ENCODE measurements at regions not wholly inside any gene's neighbourhood (a gene's known extent, or its start where the extent isn't known, plus 50 kb on each side); places are given as distances from the start of the nearest gene placed in this dataset.

- Histone ChIP-seq H3K4me3 (ENCODE audit: low read depth, low read length) (no peak overlapping the region), H3K36me3 (ENCODE audit: control insufficient read depth, insufficient read depth, low read length) (no peaks in the 10 kb centered on the region), H3K27me3 (replicated peaks; ENCODE audit: control insufficient read depth, insufficient read depth, low read length) (no peaks in the 10 kb centered on the region), H3K9me3 (no peaks in the 10 kb centered on the region), H3K4me1 (no peaks in the 10 kb centered on the region)
- Mint-ChIP-seq H3K27ac (ENCODE audit: unreplicated experiment) (no peak overlapping the region), H3K27me3 (ENCODE audit: insufficient read depth, unreplicated experiment) (no peaks in the 10 kb centered on the region), H3K36me3 (ENCODE audit: insufficient read depth, unreplicated experiment) (no peaks in the 10 kb centered on the region), H3K4me1 (ENCODE audit: low read depth, unreplicated experiment) (peaks cover 7% of the 10 kb centered on the region), H3K9me3 (ENCODE audit: unreplicated experiment) (peaks cover 6% of the 10 kb centered on the region), H3K4me3 (ENCODE audit: unreplicated experiment) (no peak overlapping the region)
- TF ChIP-seq CTCF (IDR thresholded peaks at IDR 0.05; ENCODE audit: insufficient read depth in 1 of 2, low read depth in 1 of 2, low read length in 1 of 2, severe bottlenecking in 1 of 2, unreplicated experiment in 1 of 2): no peak
- ChIA-PET POLR2A (no interaction called here), CTCF (no interaction called here)
- no peak for DNase-seq
- BruUV-seq (replicated peaks): no TSS peak
- intact Hi-C loops (cut with micrococcal nuclease; ENCODE audit: unreplicated experiment): no loop called here
These were observed 613.5 kb downstream of the LMO4 start for GRCh38 chr1:87942165-87942564.

- no peaks in the 10 kb centered on the region for H3K9me3 Mint-ChIP-seq (ENCODE audit: unreplicated experiment)
- DNase-seq: no peak
- Histone ChIP-seq H3K36me3 (ENCODE audit: control insufficient read depth, insufficient read depth, low read length) (no peaks in the 10 kb centered on the region), H3K9me3 (no peaks in the 10 kb centered on the region), H3K4me1 (peaks cover 3% of the 10 kb centered on the region; the same call in 1 of the 2 replicates), H3K4me3 (ENCODE audit: low read depth, low read length) (no peak overlapping the region), H3K27me3 (replicated peaks; ENCODE audit: control insufficient read depth, insufficient read depth, low read length) (no peaks in the 10 kb centered on the region)
- no TSS peak for BruUV-seq (replicated peaks)
- no peak overlapping the region for H3K27ac Mint-ChIP-seq (ENCODE audit: unreplicated experiment)
- intact Hi-C loops (cut with micrococcal nuclease; ENCODE audit: unreplicated experiment): loop anchor here (10.0 kb wide), 2 partner anchors 235 to 655 kb away; no protein-coding TSS in a partner anchor
- ChIA-PET POLR2A (no interaction called here), CTCF (no interaction called here)
- no peak for TF ChIP-seq CTCF (IDR thresholded peaks at IDR 0.05; ENCODE audit: insufficient read depth in 1 of 2, low read depth in 1 of 2, low read length in 1 of 2, severe bottlenecking in 1 of 2, unreplicated experiment in 1 of 2)
- no peak overlapping the region for H3K4me3 Mint-ChIP-seq (ENCODE audit: unreplicated experiment)
- H3K36me3 Mint-ChIP-seq (ENCODE audit: insufficient read depth, unreplicated experiment): no peaks in the 10 kb centered on the region
- H3K27me3 Mint-ChIP-seq (ENCODE audit: insufficient read depth, unreplicated experiment): no peaks in the 10 kb centered on the region
- peaks cover 4% of the 10 kb centered on the region for H3K4me1 Mint-ChIP-seq (ENCODE audit: low read depth, unreplicated experiment)
These were observed 621.0 kb downstream of the LMO4 start for GRCh38 chr1:87949711-87950110.

- CTCF ChIA-PET: no interaction called here
- no TSS peak for BruUV-seq (replicated peaks)
- POLR2A ChIA-PET: no interaction called here
These were observed 621.7 kb downstream of the LMO4 start for GRCh38 chr1:87950369-87950768.

More at GRCh38 chr1:87950369-87950768, 621.7 kb downstream of the LMO4 start:
- Mint-ChIP-seq H3K9me3 (ENCODE audit: unreplicated experiment) (no peaks in the 10 kb centered on the region), H3K4me1 (ENCODE audit: low read depth, unreplicated experiment) (peaks cover 4% of the 10 kb centered on the region), H3K36me3 (ENCODE audit: insufficient read depth, unreplicated experiment) (no peaks in the 10 kb centered on the region), H3K4me3 (ENCODE audit: unreplicated experiment) (no peak overlapping the region), H3K27me3 (ENCODE audit: insufficient read depth, unreplicated experiment) (no peaks in the 10 kb centered on the region), H3K27ac (ENCODE audit: unreplicated experiment) (no peak overlapping the region)
- Histone ChIP-seq H3K36me3 (ENCODE audit: control insufficient read depth, insufficient read depth, low read length) (no peaks in the 10 kb centered on the region), H3K9me3 (no peaks in the 10 kb centered on the region), H3K4me3 (ENCODE audit: low read depth, low read length) (no peak overlapping the region), H3K27me3 (replicated peaks; ENCODE audit: control insufficient read depth, insufficient read depth, low read length) (no peaks in the 10 kb centered on the region), H3K4me1 (peaks cover 3% of the 10 kb centered on the region; the same call in 1 of the 2 replicates)
- DNase-seq: no peak
- intact Hi-C loops (cut with micrococcal nuclease; ENCODE audit: unreplicated experiment): loop anchor here (10.0 kb wide), 2 partner anchors 236 to 656 kb away; no protein-coding TSS in a partner anchor
- no peak for TF ChIP-seq CTCF (IDR thresholded peaks at IDR 0.05; ENCODE audit: insufficient read depth in 1 of 2, low read depth in 1 of 2, low read length in 1 of 2, severe bottlenecking in 1 of 2, unreplicated experiment in 1 of 2)

All from Caco-2 (cell line).